H1 (cell line): ENCODE measurements at regions not wholly inside any gene's neighbourhood (a gene's known extent, or its start where the extent isn't known, plus 50 kb on each side); places are given as distances from the start of the nearest gene placed in this dataset.

Experiments used
- NRF1 ChIP-seq: IDR thresholded peaks from 2 replicates; pipeline ENCODE4 v1.6.1; 2011; ENCODE audit warnings: mild to moderate bottlenecking, low read depth, low read length, improper control_type of control experiment
- SUZ12 ChIP-seq: fragments of 200-600 bp; sonication (generic); IDR thresholded peaks from 2 replicates; pipeline ENCODE4 v1.6.1; 2012; ENCODE audit warnings: mild to moderate bottlenecking, inconsistent platforms, low read length, moderate library complexity, mixed read lengths
- TF ChIP-seq, protein P1 (sequence below): fragments of 300-600 bp; sonication (generic); IDR thresholded peaks from 2 replicates; pipeline ENCODE4 v1.7.1; 2012; ENCODE audit warnings: low read length, moderate library complexity, mild to moderate bottlenecking, inconsistent platforms; ENCODE audit not compliant: insufficient replicate concordance

GRCh38 chr6:16868968-16869367 lies 107.7 kb upstream of the ATXN1 start (continued):
- TF ChIP-seq, protein P1, sequence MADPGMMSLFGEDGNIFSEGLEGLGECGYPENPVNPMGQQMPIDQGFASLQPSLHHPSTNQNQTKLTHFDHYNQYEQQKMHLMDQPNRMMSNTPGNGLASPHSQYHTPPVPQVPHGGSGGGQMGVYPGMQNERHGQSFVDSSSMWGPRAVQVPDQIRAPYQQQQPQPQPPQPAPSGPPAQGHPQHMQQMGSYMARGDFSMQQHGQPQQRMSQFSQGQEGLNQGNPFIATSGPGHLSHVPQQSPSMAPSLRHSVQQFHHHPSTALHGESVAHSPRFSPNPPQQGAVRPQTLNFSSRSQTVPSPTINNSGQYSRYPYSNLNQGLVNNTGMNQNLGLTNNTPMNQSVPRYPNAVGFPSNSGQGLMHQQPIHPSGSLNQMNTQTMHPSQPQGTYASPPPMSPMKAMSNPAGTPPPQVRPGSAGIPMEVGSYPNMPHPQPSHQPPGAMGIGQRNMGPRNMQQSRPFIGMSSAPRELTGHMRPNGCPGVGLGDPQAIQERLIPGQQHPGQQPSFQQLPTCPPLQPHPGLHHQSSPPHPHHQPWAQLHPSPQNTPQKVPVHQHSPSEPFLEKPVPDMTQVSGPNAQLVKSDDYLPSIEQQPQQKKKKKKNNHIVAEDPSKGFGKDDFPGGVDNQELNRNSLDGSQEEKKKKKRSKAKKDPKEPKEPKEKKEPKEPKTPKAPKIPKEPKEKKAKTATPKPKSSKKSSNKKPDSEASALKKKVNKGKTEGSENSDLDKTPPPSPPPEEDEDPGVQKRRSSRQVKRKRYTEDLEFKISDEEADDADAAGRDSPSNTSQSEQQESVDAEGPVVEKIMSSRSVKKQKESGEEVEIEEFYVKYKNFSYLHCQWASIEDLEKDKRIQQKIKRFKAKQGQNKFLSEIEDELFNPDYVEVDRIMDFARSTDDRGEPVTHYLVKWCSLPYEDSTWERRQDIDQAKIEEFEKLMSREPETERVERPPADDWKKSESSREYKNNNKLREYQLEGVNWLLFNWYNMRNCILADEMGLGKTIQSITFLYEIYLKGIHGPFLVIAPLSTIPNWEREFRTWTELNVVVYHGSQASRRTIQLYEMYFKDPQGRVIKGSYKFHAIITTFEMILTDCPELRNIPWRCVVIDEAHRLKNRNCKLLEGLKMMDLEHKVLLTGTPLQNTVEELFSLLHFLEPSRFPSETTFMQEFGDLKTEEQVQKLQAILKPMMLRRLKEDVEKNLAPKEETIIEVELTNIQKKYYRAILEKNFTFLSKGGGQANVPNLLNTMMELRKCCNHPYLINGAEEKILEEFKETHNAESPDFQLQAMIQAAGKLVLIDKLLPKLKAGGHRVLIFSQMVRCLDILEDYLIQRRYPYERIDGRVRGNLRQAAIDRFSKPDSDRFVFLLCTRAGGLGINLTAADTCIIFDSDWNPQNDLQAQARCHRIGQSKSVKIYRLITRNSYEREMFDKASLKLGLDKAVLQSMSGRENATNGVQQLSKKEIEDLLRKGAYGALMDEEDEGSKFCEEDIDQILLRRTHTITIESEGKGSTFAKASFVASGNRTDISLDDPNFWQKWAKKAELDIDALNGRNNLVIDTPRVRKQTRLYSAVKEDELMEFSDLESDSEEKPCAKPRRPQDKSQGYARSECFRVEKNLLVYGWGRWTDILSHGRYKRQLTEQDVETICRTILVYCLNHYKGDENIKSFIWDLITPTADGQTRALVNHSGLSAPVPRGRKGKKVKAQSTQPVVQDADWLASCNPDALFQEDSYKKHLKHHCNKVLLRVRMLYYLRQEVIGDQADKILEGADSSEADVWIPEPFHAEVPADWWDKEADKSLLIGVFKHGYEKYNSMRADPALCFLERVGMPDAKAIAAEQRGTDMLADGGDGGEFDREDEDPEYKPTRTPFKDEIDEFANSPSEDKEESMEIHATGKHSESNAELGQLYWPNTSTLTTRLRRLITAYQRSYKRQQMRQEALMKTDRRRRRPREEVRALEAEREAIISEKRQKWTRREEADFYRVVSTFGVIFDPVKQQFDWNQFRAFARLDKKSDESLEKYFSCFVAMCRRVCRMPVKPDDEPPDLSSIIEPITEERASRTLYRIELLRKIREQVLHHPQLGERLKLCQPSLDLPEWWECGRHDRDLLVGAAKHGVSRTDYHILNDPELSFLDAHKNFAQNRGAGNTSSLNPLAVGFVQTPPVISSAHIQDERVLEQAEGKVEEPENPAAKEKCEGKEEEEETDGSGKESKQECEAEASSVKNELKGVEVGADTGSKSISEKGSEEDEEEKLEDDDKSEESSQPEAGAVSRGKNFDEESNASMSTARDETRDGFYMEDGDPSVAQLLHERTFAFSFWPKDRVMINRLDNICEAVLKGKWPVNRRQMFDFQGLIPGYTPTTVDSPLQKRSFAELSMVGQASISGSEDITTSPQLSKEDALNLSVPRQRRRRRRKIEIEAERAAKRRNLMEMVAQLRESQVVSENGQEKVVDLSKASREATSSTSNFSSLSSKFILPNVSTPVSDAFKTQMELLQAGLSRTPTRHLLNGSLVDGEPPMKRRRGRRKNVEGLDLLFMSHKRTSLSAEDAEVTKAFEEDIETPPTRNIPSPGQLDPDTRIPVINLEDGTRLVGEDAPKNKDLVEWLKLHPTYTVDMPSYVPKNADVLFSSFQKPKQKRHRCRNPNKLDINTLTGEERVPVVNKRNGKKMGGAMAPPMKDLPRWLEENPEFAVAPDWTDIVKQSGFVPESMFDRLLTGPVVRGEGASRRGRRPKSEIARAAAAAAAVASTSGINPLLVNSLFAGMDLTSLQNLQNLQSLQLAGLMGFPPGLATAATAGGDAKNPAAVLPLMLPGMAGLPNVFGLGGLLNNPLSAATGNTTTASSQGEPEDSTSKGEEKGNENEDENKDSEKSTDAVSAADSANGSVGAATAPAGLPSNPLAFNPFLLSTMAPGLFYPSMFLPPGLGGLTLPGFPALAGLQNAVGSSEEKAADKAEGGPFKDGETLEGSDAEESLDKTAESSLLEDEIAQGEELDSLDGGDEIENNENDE, result no peak
- TF ChIP-seq SUZ12 (no peak), NRF1 (no peak)
